SK-N-SH (cell line): ENCODE measurements at regions not wholly inside any gene's neighbourhood (a gene's known extent, or its start where the extent isn't known, plus 50 kb on each side); places are given as distances from the start of the nearest gene placed in this dataset.

Source experiments
- ELF1 ChIP-seq: IDR thresholded peaks from 2 replicates; pipeline ENCODE4 v1.4.0; 2012
- TF ChIP-seq, protein P1 (sequence below): IDR thresholded peaks from 2 replicates; pipeline ENCODE4; 2012

DNA sequence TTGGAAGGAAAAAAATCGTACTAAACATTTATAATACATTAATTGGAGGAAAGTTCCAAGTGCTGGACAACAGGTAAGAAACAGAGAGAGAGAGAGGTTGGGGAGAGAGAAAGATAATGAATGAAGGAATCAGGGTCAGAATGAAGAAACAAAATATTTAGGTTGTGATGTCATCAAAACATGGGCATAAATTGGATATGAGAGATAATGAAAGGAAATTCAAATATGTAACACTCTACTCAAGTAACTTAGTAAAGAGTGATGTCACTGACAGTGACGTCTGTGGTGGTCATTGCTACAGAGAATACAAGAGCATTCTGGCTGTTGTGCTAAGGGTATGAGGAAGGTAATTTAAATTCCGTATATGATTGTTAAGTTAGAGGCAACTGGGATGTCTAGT, 543.4 kb upstream of the COX7C start:
- TF ChIP-seq ELF1, result no peak
- TF ChIP-seq, protein P1, sequence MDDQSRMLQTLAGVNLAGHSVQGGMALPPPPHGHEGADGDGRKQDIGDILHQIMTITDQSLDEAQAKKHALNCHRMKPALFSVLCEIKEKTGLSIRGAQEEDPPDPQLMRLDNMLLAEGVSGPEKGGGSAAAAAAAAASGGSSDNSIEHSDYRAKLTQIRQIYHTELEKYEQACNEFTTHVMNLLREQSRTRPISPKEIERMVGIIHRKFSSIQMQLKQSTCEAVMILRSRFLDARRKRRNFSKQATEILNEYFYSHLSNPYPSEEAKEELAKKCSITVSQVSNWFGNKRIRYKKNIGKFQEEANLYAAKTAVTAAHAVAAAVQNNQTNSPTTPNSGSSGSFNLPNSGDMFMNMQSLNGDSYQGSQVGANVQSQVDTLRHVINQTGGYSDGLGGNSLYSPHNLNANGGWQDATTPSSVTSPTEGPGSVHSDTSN, result no peak
